ENCODE measurements at regions not wholly inside any gene's neighbourhood (a gene's known extent, or its start where the extent isn't known, plus 50 kb on each side); places are given as distances from the start of the nearest gene placed in this dataset.

GRCh38 chr12:127654383-127654985 lies 612.5 kb upstream of the TMEM132C start:
- no peaks in the 10 kb centered on the region for H3K4me1 ChIP-seq
- H3K9me3 ChIP-seq (ENCODE audit: low read depth), result no peaks in the 10 kb centered on the region
- no peaks in the 10 kb centered on the region for H3F3A ChIP-seq (ENCODE audit: low read depth)
- no peaks in the 10 kb centered on the region for H3K36me3 ChIP-seq
- TF ChIP-seq EZH2 (IDR thresholded peaks at IDR 0.05) (no peak), CTCF (IDR thresholded peaks at IDR 0.05) (no peak), EZH2phosphoT487 (IDR thresholded peaks at IDR 0.05) (no peak)
- H3K4me2 ChIP-seq, result no peak overlapping the region
- no peak overlapping the region for H3K9ac ChIP-seq
- no peak overlapping the region for H3K4me3 Mint-ChIP-seq
- no peak overlapping the region for H3K27ac ChIP-seq
- no peaks in the 10 kb centered on the region for H3K4me1 Mint-ChIP-seq
- H3K4me3 ChIP-seq, result no peak overlapping the region
- no peak overlapping the region for H2AFZ ChIP-seq (replicated peaks)
- no peak overlapping the region for H3K27ac Mint-ChIP-seq
- DNase-seq (ENCODE audit: low spot score), result no peak
- H3K79me2 ChIP-seq (ENCODE audit: low read depth), result no peaks in the 10 kb centered on the region
- no peaks in the 10 kb centered on the region for H3K36me3 Mint-ChIP-seq
- H3K27me3 ChIP-seq, result no peaks in the 10 kb centered on the region
- peaks cover 3% of the 10 kb centered on the region for H3K9me3 Mint-ChIP-seq
- H3K27me3 Mint-ChIP-seq (ENCODE audit: insufficient read depth, low read depth), result no peaks in the 10 kb centered on the region
- H4K20me1 ChIP-seq (ENCODE audit: low read depth), result no peaks in the 10 kb centered on the region

DNA sequence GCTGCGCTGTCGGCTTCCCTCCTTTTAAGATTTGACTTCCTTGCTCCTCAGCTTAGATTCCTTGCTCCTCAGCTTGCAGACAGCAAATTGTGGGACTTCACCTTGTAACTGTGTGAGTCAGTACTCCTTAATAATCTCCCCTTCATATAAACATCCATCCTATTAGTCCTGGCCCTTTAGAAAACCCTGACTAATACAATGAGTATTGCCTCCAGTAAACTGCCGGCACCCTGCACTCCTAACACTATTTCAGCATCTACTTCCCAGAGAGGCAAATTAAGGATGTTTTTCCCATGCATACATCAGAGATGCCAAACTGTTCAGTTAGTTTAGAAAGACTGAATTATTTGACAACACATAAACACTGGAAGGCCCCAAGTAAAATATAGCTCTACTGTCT lies 611.3 kb upstream of the TMEM132C start:
- Mint-ChIP-seq H3K9me3 (peaks cover 3% of the 10 kb centered on the region), H3K27ac (no peak overlapping the region), H3K27me3 (ENCODE audit: insufficient read depth, low read depth) (no peaks in the 10 kb centered on the region), H3K4me3 (no peak overlapping the region), H3K36me3 (no peaks in the 10 kb centered on the region), H3K4me1 (no peaks in the 10 kb centered on the region)
- Histone ChIP-seq H3K4me2 (no peak overlapping the region), H3K36me3 (no peaks in the 10 kb centered on the region), H3K9me3 (ENCODE audit: low read depth) (no peaks in the 10 kb centered on the region), H2AFZ (replicated peaks) (no peak overlapping the region), H4K20me1 (ENCODE audit: low read depth) (no peaks in the 10 kb centered on the region), H3K79me2 (ENCODE audit: low read depth) (no peaks in the 10 kb centered on the region), H3K4me1 (no peaks in the 10 kb centered on the region), H3K27me3 (no peaks in the 10 kb centered on the region), H3K4me3 (no peak overlapping the region), H3F3A (ENCODE audit: low read depth) (no peaks in the 10 kb centered on the region), H3K27ac (no peak overlapping the region), H3K9ac (no peak overlapping the region)
- DNase-seq (ENCODE audit: low spot score), result no peak
- TF ChIP-seq CTCF (IDR thresholded peaks at IDR 0.05) (no peak), EZH2 (IDR thresholded peaks at IDR 0.05) (no peak), EZH2phosphoT487 (IDR thresholded peaks at IDR 0.05) (no peak)

DNA sequence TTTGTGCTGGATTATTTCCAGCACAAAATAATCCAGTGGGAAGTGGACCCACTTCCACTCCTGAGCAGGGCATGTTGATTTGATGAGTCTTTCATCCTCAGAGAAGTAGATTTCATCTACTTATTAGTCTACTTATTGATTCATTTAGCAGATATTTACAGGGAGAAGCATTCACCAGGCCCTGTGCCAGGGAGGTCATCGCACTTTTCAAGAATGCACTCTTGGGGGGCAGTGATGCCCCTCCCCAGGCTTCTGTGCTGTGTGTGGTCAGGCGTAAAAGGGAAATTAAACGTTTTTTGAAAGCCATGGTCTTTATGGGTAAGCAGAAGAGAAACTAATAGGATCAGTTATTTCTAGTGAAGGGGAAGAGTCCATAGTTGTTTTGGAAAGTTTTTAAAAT lies 610.7 kb upstream of the TMEM132C start:
- Histone ChIP-seq H3K4me2 (no peak overlapping the region), H3K4me1 (no peaks in the 10 kb centered on the region), H3F3A (ENCODE audit: low read depth) (no peaks in the 10 kb centered on the region), H4K20me1 (ENCODE audit: low read depth) (no peaks in the 10 kb centered on the region), H3K27ac (no peak overlapping the region), H3K27me3 (no peaks in the 10 kb centered on the region), H3K79me2 (ENCODE audit: low read depth) (no peaks in the 10 kb centered on the region), H3K4me3 (no peak overlapping the region), H3K9ac (no peak overlapping the region), H3K9me3 (ENCODE audit: low read depth) (no peaks in the 10 kb centered on the region), H2AFZ (replicated peaks) (no peak overlapping the region), H3K36me3 (no peaks in the 10 kb centered on the region)
- Mint-ChIP-seq H3K27ac (no peak overlapping the region), H3K27me3 (ENCODE audit: insufficient read depth, low read depth) (no peaks in the 10 kb centered on the region), H3K36me3 (no peaks in the 10 kb centered on the region), H3K4me3 (no peak overlapping the region), H3K9me3 (peaks cover 3% of the 10 kb centered on the region), H3K4me1 (no peaks in the 10 kb centered on the region)
- no peak for DNase-seq (ENCODE audit: low spot score)
- TF ChIP-seq EZH2 (IDR thresholded peaks at IDR 0.05) (no peak), CTCF (IDR thresholded peaks at IDR 0.05) (no peak), EZH2phosphoT487 (IDR thresholded peaks at IDR 0.05) (no peak)
